HFFc6 (cell line): ENCODE measurements at regions not wholly inside any gene's neighbourhood (a gene's known extent, or its start where the extent isn't known, plus 50 kb on each side); places are given as distances from the start of the nearest gene placed in this dataset.
A peak's percentile ranks its signal among the peaks of the same experiment; 100 is the strongest.

Experiments used
- DNase-seq: peaks from one replicate; pipeline ENCODE4 v3.0.0-alpha.2; 2018
- H3K27ac Mint-ChIP-seq: 2 replicates; pipeline ENCODE4 v1.8.0; 2020; ENCODE audit warnings: mild to moderate bottlenecking, mixed read lengths
- H3K27me3 Mint-ChIP-seq: 2 replicates; pipeline ENCODE4 v1.8.0; 2021; ENCODE audit warnings: mild to moderate bottlenecking, moderate library complexity, mixed read lengths; ENCODE audit not compliant: insufficient read depth
- H3K36me3 Mint-ChIP-seq: 2 replicates; pipeline ENCODE4 v1.8.0; 2021; ENCODE audit warnings: low read depth, mixed read lengths
- H3K4me1 Mint-ChIP-seq: 2 replicates; pipeline ENCODE4 v1.8.0; 2020; ENCODE audit warnings: low read depth, mixed read lengths
- H3K4me3 Mint-ChIP-seq: 2 replicates; pipeline ENCODE4 v1.8.0; 2020; ENCODE audit warnings: mild to moderate bottlenecking, moderate library complexity, mixed read lengths
- H3K9me3 Mint-ChIP-seq: 2 replicates; pipeline ENCODE4 v1.8.0; 2020; ENCODE audit warnings: mild to moderate bottlenecking, mixed read lengths
- CTCF ChIP-seq: fragments of 200-600 bp; sonication (generic); IDR thresholded peaks from 2 replicates; pipeline ENCODE4 v1.5.0; 2021; ENCODE audit warnings: antibody characterized with exemption, mild to moderate bottlenecking

GRCh38 chr11:119533921-119534736, 111.2 kb upstream of the THY1 start:
- Mint-ChIP-seq H3K36me3 (no peaks in the 10 kb centered on the region), H3K27ac (no peak overlapping the region), H3K4me1 (no peaks in the 10 kb centered on the region), H3K4me3 (no peak overlapping the region), H3K9me3 (no peaks in the 10 kb centered on the region), H3K27me3 (peaks cover 62% of the 10 kb centered on the region)
- peak; percentile 55 for DNase-seq
- peak; percentile 92 for TF ChIP-seq CTCF

- TF ChIP-seq CTCF, result no peak
- no peak for DNase-seq
- Mint-ChIP-seq H3K4me3 (no peak overlapping the region), H3K36me3 (no peaks in the 10 kb centered on the region), H3K27me3 (peaks cover 62% of the 10 kb centered on the region), H3K9me3 (no peaks in the 10 kb centered on the region), H3K4me1 (no peaks in the 10 kb centered on the region), H3K27ac (no peak overlapping the region)
Measured at GRCh38 chr11:119533462-119533861, 110.5 kb upstream of the THY1 start.

GRCh38 chr11:119532551-119532950, 109.6 kb upstream of the THY1 start:
- H3K9me3 Mint-ChIP-seq, result no peaks in the 10 kb centered on the region
- H3K27me3 Mint-ChIP-seq, result peaks cover 57% of the 10 kb centered on the region
- H3K36me3 Mint-ChIP-seq, result no peaks in the 10 kb centered on the region

GRCh38 chr11:119531623-119532022, 108.7 kb upstream of the THY1 start:
- H3K4me3 Mint-ChIP-seq, result no peak overlapping the region
- no peaks in the 10 kb centered on the region for H3K4me1 Mint-ChIP-seq
- no peaks in the 10 kb centered on the region for H3K9me3 Mint-ChIP-seq
- H3K36me3 Mint-ChIP-seq, result no peaks in the 10 kb centered on the region
- no peak for TF ChIP-seq CTCF
- H3K27ac Mint-ChIP-seq, result no peak overlapping the region
- H3K27me3 Mint-ChIP-seq, result peaks cover 57% of the 10 kb centered on the region
- no peak for DNase-seq

More at GRCh38 chr11:119532551-119532950, 109.6 kb upstream of the THY1 start:
- no peak overlapping the region for H3K27ac Mint-ChIP-seq
- TF ChIP-seq CTCF, result no peak
- no peak overlapping the region for H3K4me3 Mint-ChIP-seq
- no peaks in the 10 kb centered on the region for H3K4me1 Mint-ChIP-seq
- no peak for DNase-seq

- no peak overlapping the region for H3K4me3 Mint-ChIP-seq
- no peaks in the 10 kb centered on the region for H3K4me1 Mint-ChIP-seq
- H3K9me3 Mint-ChIP-seq, result no peaks in the 10 kb centered on the region
- H3K27me3 Mint-ChIP-seq, result peaks cover 52% of the 10 kb centered on the region
- no peak overlapping the region for H3K27ac Mint-ChIP-seq
- no peaks in the 10 kb centered on the region for H3K36me3 Mint-ChIP-seq
- no peak for DNase-seq
- no peak for TF ChIP-seq CTCF
Measured at GRCh38 chr11:119531056-119531455, 108.1 kb upstream of the THY1 start.
